ENCODE measurements at regions not wholly inside any gene's neighbourhood (a gene's known extent, or its start where the extent isn't known, plus 50 kb on each side); places are given as distances from the start of the nearest gene placed in this dataset.

- no peak for DNase-seq (ENCODE audit: low read depth)
- H3K4me3 ChIP-seq (ENCODE audit: low read depth, low read length): no peak overlapping the region
- TF ChIP-seq, protein P1, sequence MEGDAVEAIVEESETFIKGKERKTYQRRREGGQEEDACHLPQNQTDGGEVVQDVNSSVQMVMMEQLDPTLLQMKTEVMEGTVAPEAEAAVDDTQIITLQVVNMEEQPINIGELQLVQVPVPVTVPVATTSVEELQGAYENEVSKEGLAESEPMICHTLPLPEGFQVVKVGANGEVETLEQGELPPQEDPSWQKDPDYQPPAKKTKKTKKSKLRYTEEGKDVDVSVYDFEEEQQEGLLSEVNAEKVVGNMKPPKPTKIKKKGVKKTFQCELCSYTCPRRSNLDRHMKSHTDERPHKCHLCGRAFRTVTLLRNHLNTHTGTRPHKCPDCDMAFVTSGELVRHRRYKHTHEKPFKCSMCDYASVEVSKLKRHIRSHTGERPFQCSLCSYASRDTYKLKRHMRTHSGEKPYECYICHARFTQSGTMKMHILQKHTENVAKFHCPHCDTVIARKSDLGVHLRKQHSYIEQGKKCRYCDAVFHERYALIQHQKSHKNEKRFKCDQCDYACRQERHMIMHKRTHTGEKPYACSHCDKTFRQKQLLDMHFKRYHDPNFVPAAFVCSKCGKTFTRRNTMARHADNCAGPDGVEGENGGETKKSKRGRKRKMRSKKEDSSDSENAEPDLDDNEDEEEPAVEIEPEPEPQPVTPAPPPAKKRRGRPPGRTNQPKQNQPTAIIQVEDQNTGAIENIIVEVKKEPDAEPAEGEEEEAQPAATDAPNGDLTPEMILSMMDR (IDR thresholded peaks at IDR 0.05; ENCODE audit: insufficient read depth, low read length, severe bottlenecking): no peak
- no peak for FAIRE-seq
- H3K36me3 ChIP-seq (ENCODE audit: control insufficient read depth, insufficient read depth, low read length): no peaks in the 10 kb centered on the region
- H3K27me3 ChIP-seq (ENCODE audit: control insufficient read depth, insufficient read depth, low read length): no peaks in the 10 kb centered on the region
Observed at GRCh38 chr12:38151991-38152700, 164.4 kb upstream of the ALG10B start.

- Histone ChIP-seq H3K27me3 (ENCODE audit: control insufficient read depth, insufficient read depth, low read length) (no peaks in the 10 kb centered on the region), H3K36me3 (ENCODE audit: control insufficient read depth, insufficient read depth, low read length) (no peaks in the 10 kb centered on the region), H3K4me3 (ENCODE audit: low read depth, low read length) (no peak overlapping the region)
- DNase-seq (ENCODE audit: low read depth) (no peak), FAIRE-seq (no peak)
- TF ChIP-seq, protein P1 (IDR thresholded peaks at IDR 0.05; ENCODE audit: insufficient read depth, low read length, severe bottlenecking): no peak
Observed at GRCh38 chr12:38152816-38153736, 163.5 kb upstream of the ALG10B start.

DNA sequence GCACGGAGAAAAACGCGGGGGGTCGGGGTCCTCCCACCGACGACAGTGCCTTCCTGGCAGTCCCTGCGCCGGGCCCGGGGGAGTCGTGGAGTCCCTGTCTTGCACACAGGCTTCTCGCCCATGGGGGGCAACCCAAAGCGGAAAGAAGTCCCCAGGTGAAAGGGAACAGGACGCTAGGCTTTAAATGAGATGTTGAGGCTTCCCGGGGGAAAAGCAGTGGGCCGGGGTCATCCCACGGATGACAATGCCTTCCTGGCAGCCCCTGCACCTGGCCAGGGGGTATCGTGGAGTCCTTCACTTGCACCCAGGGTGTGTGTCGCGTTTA is 162.9 kb upstream of the ALG10B start:
- DNase-seq (ENCODE audit: low read depth) (no peak), FAIRE-seq (no peak)
- no peaks in the 10 kb centered on the region for H3K36me3 ChIP-seq (ENCODE audit: control insufficient read depth, insufficient read depth, low read length)
- TF ChIP-seq, protein P1 (IDR thresholded peaks at IDR 0.05; ENCODE audit: insufficient read depth, low read length, severe bottlenecking): no peak
- no peaks in the 10 kb centered on the region for H3K27me3 ChIP-seq (ENCODE audit: control insufficient read depth, insufficient read depth, low read length)
- no peak overlapping the region for H3K4me3 ChIP-seq (ENCODE audit: low read depth, low read length)

GRCh38 chr12:38154096-38155019 is 162.2 kb upstream of the ALG10B start:
- FAIRE-seq (no peak), DNase-seq (ENCODE audit: low read depth) (no peak)
- TF ChIP-seq, protein P1 (IDR thresholded peaks at IDR 0.05; ENCODE audit: insufficient read depth, low read length, severe bottlenecking): no peak
- Histone ChIP-seq H3K27me3 (ENCODE audit: control insufficient read depth, insufficient read depth, low read length) (no peaks in the 10 kb centered on the region), H3K4me3 (ENCODE audit: low read depth, low read length) (no peak overlapping the region), H3K36me3 (ENCODE audit: control insufficient read depth, insufficient read depth, low read length) (no peaks in the 10 kb centered on the region)

GRCh38 chr12:38155020-38155395 is 161.6 kb upstream of the ALG10B start:
- TF ChIP-seq, protein P1 (IDR thresholded peaks at IDR 0.05; ENCODE audit: insufficient read depth, low read length, severe bottlenecking): no peak
- no peaks in the 10 kb centered on the region for H3K36me3 ChIP-seq (ENCODE audit: control insufficient read depth, insufficient read depth, low read length)
- no peak for FAIRE-seq
- H3K27me3 ChIP-seq (ENCODE audit: control insufficient read depth, insufficient read depth, low read length): no peaks in the 10 kb centered on the region
- no peak for DNase-seq (ENCODE audit: low read depth)
- no peak overlapping the region for H3K4me3 ChIP-seq (ENCODE audit: low read depth, low read length)

Measured in bronchial epithelial cell (primary cell).